ENCODE measurements at regions not wholly inside any gene's neighbourhood (a gene's known extent, or its start where the extent isn't known, plus 50 kb on each side); places are given as distances from the start of the nearest gene placed in this dataset.

DNA sequence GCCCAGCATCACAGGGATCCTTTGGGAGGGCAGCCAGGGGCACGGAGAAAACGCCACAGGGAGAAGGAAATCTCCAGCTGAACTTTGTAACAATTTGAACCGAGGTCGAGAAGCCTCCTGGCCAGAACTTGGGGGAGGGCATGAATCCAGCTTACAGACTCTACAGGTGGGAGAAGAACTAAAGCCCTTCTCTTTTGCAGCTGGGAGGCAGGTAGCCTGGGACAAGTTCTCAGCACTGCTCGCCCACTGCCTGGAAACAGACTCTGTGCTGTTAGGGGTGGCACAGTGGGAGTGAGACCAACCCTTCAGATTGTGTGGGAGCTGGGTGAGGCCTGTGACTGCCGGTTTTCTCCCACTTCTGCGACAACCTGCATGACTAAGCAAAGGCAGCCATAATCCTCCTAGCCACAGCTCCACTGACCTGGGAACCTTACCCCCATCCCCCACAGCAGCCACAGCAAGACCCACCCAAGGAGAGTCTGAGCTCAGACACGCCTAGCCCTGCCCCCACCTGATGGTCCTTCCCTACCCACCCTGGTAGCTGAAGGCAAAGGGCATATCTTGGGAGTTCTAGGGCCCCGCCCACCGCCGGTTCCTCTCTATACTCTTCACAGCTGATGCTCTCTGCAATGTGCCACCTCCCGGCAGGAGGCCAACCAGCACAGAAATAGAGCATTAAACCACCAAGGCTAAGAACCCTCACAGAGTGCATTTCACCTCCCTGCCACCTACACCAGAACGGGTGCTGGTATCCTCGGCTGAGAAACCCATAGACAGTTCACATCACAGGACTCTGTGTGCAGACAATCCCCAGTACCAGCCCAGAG is 136.0 kb upstream of the SIX2 start:
- peaks cover 3% of the 10 kb centered on the region for H3K4me1 ChIP-seq (ENCODE audit: insufficient read depth, low read length)
- no peak overlapping the region for H3K9ac ChIP-seq (ENCODE audit: low read depth, low read length)
- H3K36me3 ChIP-seq (ENCODE audit: insufficient read depth, low read length) = no peaks in the 10 kb centered on the region
- H3K9me3 ChIP-seq (ENCODE audit: control insufficient read depth, insufficient read depth, low read length) = no peaks in the 10 kb centered on the region

- H3K9ac ChIP-seq (ENCODE audit: low read depth, low read length) = no peak overlapping the region
- H3K4me1 ChIP-seq (ENCODE audit: insufficient read depth, low read length) = peaks cover 3% of the 10 kb centered on the region
- no peaks in the 10 kb centered on the region for H3K9me3 ChIP-seq (ENCODE audit: control insufficient read depth, insufficient read depth, low read length)
- no peaks in the 10 kb centered on the region for H3K36me3 ChIP-seq (ENCODE audit: insufficient read depth, low read length)
Observed at GRCh38 chr2:45141883-45142866, 132.9 kb upstream of the SIX2 start.

DNA sequence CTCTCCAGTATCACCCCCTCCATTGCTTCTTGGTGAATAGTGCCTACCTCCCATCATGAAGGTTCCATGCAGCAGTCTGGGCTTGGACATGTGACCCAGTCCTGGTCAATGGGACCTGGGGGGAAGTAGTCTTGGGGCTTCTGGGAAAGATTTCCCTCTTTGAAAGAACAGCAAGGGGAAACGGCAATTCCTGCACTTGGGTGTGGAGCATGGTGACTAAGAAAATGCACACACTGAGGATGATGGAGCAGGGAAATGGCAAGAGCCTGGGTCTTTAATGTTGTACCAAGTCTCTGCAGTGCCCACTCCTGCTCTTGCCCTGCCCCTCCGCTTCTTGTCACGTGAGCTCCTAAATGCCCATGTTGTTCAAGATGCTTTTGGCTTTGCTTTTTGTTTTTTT is 131.4 kb upstream of the SIX2 start:
- Histone ChIP-seq H3K4me1 (ENCODE audit: insufficient read depth, low read length) (peaks cover 3% of the 10 kb centered on the region), H3K9ac (ENCODE audit: low read depth, low read length) (no peak overlapping the region), H3K9me3 (ENCODE audit: control insufficient read depth, insufficient read depth, low read length) (no peaks in the 10 kb centered on the region), H3K36me3 (ENCODE audit: insufficient read depth, low read length) (no peaks in the 10 kb centered on the region)

DNA sequence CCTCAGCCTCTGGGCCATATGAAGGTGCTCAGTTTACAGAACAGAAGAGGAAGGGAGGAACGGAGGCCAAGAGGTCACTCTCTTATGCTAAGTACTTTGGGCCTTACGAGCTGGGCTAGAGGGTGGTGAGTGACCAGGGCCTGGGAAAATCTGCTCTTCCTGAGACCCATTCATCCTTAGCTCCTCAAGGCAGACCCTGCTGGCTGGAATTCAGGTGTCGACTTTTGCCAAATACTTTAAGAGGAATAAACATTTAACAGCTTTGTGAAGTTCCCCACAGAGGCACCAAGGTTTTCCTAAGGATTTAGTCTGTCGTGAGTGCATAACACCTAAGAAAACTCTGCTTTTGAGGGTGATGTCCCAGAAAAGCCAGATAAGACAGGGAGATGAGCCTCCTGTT is 129.7 kb upstream of the SIX2 start:
- Histone ChIP-seq H3K9ac (ENCODE audit: low read depth, low read length) (no peak overlapping the region), H3K4me1 (ENCODE audit: insufficient read depth, low read length) (peaks cover 6% of the 10 kb centered on the region; the same call in 1 of the 2 replicates), H3K36me3 (ENCODE audit: insufficient read depth, low read length) (no peaks in the 10 kb centered on the region), H3K9me3 (ENCODE audit: control insufficient read depth, insufficient read depth, low read length) (no peaks in the 10 kb centered on the region)

DNA sequence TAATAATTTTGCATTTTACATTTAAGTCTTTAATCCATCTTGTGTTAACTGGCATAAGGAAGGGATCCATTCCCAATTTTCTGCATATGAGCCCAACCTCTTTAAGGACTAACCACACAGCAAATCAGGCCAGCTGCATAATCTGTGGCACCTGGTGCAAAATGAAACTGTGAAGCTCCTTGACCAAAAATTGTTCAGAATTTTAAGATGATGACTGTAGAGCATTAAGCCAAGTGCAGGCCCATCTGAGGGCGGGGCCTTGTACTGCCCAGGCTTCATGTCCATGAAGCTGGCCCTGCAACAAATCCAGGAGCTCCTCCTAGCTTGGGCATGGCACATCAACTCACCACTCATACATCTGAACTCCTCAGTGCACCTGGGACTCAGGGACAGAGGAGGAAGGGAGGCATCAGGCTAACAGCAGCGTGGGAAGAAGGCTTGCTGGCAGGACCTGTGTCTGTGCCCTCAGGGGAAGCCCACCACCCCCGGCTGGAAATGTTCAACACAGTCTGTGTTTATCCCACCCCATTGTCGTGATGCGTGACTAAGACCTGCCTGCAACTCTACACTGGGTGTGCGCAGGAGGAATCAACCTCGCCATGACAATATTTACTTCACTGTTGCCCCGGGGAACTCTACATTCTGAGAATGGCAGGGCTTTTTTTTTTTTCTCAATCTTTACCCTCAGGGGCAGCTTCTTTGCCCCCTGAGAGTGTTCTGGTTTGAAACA is 128.9 kb upstream of the SIX2 start:
- H3K4me1 ChIP-seq (ENCODE audit: insufficient read depth, low read length) = peaks cover 6% of the 10 kb centered on the region; the same call in 1 of the 2 replicates
- H3K9ac ChIP-seq (ENCODE audit: low read depth, low read length) = no peak overlapping the region
- H3K9me3 ChIP-seq (ENCODE audit: control insufficient read depth, insufficient read depth, low read length) = no peaks in the 10 kb centered on the region
- H3K36me3 ChIP-seq (ENCODE audit: insufficient read depth, low read length) = no peaks in the 10 kb centered on the region

- no peaks in the 10 kb centered on the region for H3K36me3 ChIP-seq (ENCODE audit: insufficient read depth, low read length)
- H3K9ac ChIP-seq (ENCODE audit: low read depth, low read length) = no peak overlapping the region
- no peaks in the 10 kb centered on the region for H3K9me3 ChIP-seq (ENCODE audit: control insufficient read depth, insufficient read depth, low read length)
- peaks cover 10% of the 10 kb centered on the region; the same call in 1 of the 2 replicates for H3K4me1 ChIP-seq (ENCODE audit: insufficient read depth, low read length)
Observed at GRCh38 chr2:45134726-45135125, 125.5 kb upstream of the SIX2 start.

DNA sequence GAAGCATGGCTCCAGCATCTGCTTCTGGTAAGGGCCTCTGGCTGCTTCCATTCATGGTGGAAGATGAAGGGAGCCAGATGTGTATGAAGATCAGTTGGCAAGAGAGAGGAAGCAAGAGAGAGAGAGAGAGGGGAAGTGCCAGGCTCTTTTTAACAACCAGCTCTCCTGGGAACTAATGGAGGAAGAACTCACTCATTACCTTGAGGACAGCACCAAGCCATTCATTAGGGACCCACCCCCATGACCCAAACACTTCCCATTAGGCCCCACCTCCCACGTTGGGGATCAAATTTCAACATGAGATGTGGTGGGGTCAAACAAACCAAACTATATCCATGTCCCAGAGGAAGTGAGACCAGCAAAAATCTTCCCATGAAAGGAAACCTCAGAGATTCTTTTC is 124.8 kb upstream of the SIX2 start:
- Histone ChIP-seq H3K36me3 (ENCODE audit: insufficient read depth, low read length) (no peaks in the 10 kb centered on the region), H3K4me1 (ENCODE audit: insufficient read depth, low read length) (peaks cover 10% of the 10 kb centered on the region; the same call in 1 of the 2 replicates), H3K9me3 (ENCODE audit: control insufficient read depth, insufficient read depth, low read length) (no peaks in the 10 kb centered on the region), H3K9ac (ENCODE audit: low read depth, low read length) (no peak overlapping the region)

- peaks cover 10% of the 10 kb centered on the region; the same call in 1 of the 2 replicates for H3K4me1 ChIP-seq (ENCODE audit: insufficient read depth, low read length)
- no peak overlapping the region for H3K9ac ChIP-seq (ENCODE audit: low read depth, low read length)
- no peaks in the 10 kb centered on the region for H3K36me3 ChIP-seq (ENCODE audit: insufficient read depth, low read length)
- no peaks in the 10 kb centered on the region for H3K9me3 ChIP-seq (ENCODE audit: control insufficient read depth, insufficient read depth, low read length)
Observed at GRCh38 chr2:45132551-45132950, 123.3 kb upstream of the SIX2 start.

- Histone ChIP-seq H3K4me1 (ENCODE audit: insufficient read depth, low read length) (peaks cover 10% of the 10 kb centered on the region; the same call in 1 of the 2 replicates), H3K9ac (ENCODE audit: low read depth, low read length) (no peak overlapping the region), H3K9me3 (ENCODE audit: control insufficient read depth, insufficient read depth, low read length) (no peaks in the 10 kb centered on the region), H3K36me3 (ENCODE audit: insufficient read depth, low read length) (no peaks in the 10 kb centered on the region)
Observed at GRCh38 chr2:45131587-45131986, 122.3 kb upstream of the SIX2 start.

GRCh38 chr2:45130736-45131135 is 121.5 kb upstream of the SIX2 start:
- Histone ChIP-seq H3K9ac (ENCODE audit: low read depth, low read length) (no peak overlapping the region), H3K9me3 (ENCODE audit: control insufficient read depth, insufficient read depth, low read length) (no peaks in the 10 kb centered on the region), H3K4me1 (ENCODE audit: insufficient read depth, low read length) (peaks cover 10% of the 10 kb centered on the region; the same call in 1 of the 2 replicates), H3K36me3 (ENCODE audit: insufficient read depth, low read length) (no peaks in the 10 kb centered on the region)

GRCh38 chr2:45128580-45128997 is 119.3 kb upstream of the SIX2 start:
- Histone ChIP-seq H3K9ac (ENCODE audit: low read depth, low read length) (no peak overlapping the region), H3K9me3 (ENCODE audit: control insufficient read depth, insufficient read depth, low read length) (no peaks in the 10 kb centered on the region), H3K4me1 (ENCODE audit: insufficient read depth, low read length) (peaks cover 4% of the 10 kb centered on the region; the same call in 1 of the 2 replicates), H3K36me3 (ENCODE audit: insufficient read depth, low read length) (no peaks in the 10 kb centered on the region)

DNA sequence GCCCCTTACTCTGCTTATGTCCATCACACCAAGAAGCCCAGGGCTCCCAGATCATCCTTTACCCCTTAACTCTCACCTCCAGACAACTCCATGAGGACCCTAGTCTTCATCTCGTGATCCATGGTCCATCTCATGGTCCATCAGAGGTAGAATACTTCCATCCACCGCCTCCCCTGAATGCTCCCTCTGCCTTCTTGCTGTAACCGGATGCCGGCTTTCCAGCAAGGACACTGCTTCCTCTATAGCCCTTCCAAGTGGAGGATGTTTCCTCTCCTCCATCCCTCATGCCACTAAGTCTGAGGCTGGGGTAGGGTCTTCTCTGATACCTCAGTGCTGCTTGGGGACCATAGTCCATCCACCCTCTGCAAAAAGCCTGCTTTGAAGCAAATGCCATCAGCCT is 118.6 kb upstream of the SIX2 start:
- Histone ChIP-seq H3K9ac (ENCODE audit: low read depth, low read length) (no peak overlapping the region), H3K4me1 (ENCODE audit: insufficient read depth, low read length) (peaks cover 3% of the 10 kb centered on the region; the same call in 1 of the 2 replicates), H3K9me3 (ENCODE audit: control insufficient read depth, insufficient read depth, low read length) (no peaks in the 10 kb centered on the region), H3K36me3 (ENCODE audit: insufficient read depth, low read length) (no peaks in the 10 kb centered on the region)

- H3K9ac ChIP-seq (ENCODE audit: low read depth, low read length) = no peak overlapping the region
- no peaks in the 10 kb centered on the region for H3K4me1 ChIP-seq (ENCODE audit: insufficient read depth, low read length)
Observed at GRCh38 chr2:45127321-45127720, 118.1 kb upstream of the SIX2 start.

GRCh38 chr2:45125232-45125631 is 116.0 kb upstream of the SIX2 start:
- Histone ChIP-seq H3K4me1 (ENCODE audit: insufficient read depth, low read length) (no peaks in the 10 kb centered on the region), H3K36me3 (ENCODE audit: insufficient read depth, low read length) (no peaks in the 10 kb centered on the region), H3K9ac (ENCODE audit: low read depth, low read length) (no peak overlapping the region), H3K9me3 (ENCODE audit: control insufficient read depth, insufficient read depth, low read length) (no peaks in the 10 kb centered on the region)

More at GRCh38 chr2:45127321-45127720, 118.1 kb upstream of the SIX2 start:
- Histone ChIP-seq H3K36me3 (ENCODE audit: insufficient read depth, low read length) (no peaks in the 10 kb centered on the region), H3K9me3 (ENCODE audit: control insufficient read depth, insufficient read depth, low read length) (no peaks in the 10 kb centered on the region)
